ENCODE measurements at regions not wholly inside any gene's neighbourhood (a gene's known extent, or its start where the extent isn't known, plus 50 kb on each side); places are given as distances from the start of the nearest gene placed in this dataset.
"Not testable (repeated sequence)": the region's sequence is repeated elsewhere in the genome, so short reads cannot be mapped to it uniquely, and the experiment has no call there.

DNA sequence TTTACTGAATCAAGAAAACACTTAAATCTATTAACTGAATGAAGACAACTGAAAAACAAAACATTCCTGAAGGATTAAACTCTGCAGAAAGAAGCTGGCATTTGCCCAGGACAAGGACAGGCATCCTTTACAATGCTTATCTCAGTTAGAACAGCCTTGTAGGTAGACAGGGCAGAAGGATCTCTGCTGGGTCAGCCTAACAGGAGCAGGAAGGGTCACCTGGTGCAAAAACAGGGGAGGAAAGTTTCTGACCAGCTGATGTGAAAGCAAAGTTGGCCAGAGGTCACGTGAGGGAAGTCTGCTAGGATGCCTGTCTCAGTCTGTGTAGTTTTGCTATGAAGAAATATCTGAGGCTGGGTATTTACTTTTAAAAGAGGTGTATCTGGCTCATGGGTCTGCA lies 348.6 kb downstream of the ANAPC1 start:
- H3K4me3 Mint-ChIP-seq = no peak overlapping the region
- no peaks in the 10 kb centered on the region for H3K36me3 Mint-ChIP-seq (ENCODE audit: low read depth)
- peaks cover 1% of the 10 kb centered on the region for H3K27me3 Mint-ChIP-seq
- H3K4me1 Mint-ChIP-seq (ENCODE audit: low read depth) = peaks cover 22% of the 10 kb centered on the region
- no peaks in the 10 kb centered on the region for H3K9me3 Mint-ChIP-seq
- intact Hi-C loops (cut with micrococcal nuclease) = no loop called here
- H3K27ac Mint-ChIP-seq = peak overlapping the region; percentile 63

DNA sequence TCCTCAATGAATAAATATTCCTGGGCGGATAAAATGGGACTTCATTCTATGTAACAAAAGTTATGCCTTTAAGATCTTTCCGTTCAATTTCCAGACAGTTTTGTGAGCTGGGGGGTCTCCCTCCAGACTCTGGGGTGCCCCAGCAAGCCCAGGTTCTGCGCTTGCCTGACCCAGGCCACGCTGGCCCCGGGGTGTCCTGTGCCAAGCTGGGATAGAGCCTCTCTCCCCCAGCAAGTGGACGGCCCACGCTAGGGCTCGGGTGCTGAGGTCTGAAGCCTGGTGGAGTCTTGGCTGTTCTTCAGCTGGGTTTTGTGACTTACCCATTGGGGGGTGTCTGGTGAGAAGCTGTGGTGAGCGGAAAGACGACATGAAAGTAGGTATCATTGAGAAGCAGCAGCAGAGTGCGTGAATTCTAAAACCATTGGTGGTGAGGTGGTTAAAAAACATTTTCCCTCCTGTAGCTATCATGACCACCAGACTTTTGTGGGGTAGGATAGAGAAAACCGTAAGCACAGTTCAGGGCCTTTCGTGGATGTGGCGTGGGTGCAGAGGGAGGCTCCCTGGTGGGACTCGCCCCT lies 346.8 kb downstream of the ANAPC1 start:
- H3K4me3 Mint-ChIP-seq = no peak overlapping the region
- no peak overlapping the region for H3K27ac Mint-ChIP-seq
- no peaks in the 10 kb centered on the region for H3K9me3 Mint-ChIP-seq
- H3K27me3 Mint-ChIP-seq = peaks cover 1% of the 10 kb centered on the region
- intact Hi-C loops (cut with micrococcal nuclease) = no loop called here
- H3K4me1 Mint-ChIP-seq (ENCODE audit: low read depth) = peaks cover 22% of the 10 kb centered on the region
- H3K36me3 Mint-ChIP-seq (ENCODE audit: low read depth) = no peaks in the 10 kb centered on the region

DNA sequence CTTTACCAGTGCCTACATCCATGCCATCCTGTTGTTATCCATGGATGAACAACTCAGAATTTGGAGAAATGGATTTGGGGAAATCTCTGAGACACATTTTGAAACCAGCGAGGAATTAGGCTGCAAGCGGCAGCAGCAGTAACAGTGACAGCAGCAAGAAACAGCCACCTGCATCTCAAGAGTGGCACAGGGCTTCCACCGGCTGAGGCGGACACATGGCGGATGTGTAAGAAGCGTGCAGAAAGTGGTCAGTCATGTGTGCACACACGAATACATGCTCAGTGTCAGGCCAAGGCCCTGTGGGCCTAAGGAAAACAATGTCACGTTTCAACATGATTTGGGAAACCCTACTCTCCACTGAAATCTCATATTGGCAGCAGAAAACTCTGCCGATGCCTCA lies 344.0 kb downstream of the ANAPC1 start:
- H3K9me3 Mint-ChIP-seq; H3K27ac Mint-ChIP-seq; H3K4me1 Mint-ChIP-seq (ENCODE audit: low read depth); H3K36me3 Mint-ChIP-seq (ENCODE audit: low read depth); intact Hi-C loops (cut with micrococcal nuclease); H3K27me3 Mint-ChIP-seq; H3K4me3 Mint-ChIP-seq: not testable (repeated sequence)

DNA sequence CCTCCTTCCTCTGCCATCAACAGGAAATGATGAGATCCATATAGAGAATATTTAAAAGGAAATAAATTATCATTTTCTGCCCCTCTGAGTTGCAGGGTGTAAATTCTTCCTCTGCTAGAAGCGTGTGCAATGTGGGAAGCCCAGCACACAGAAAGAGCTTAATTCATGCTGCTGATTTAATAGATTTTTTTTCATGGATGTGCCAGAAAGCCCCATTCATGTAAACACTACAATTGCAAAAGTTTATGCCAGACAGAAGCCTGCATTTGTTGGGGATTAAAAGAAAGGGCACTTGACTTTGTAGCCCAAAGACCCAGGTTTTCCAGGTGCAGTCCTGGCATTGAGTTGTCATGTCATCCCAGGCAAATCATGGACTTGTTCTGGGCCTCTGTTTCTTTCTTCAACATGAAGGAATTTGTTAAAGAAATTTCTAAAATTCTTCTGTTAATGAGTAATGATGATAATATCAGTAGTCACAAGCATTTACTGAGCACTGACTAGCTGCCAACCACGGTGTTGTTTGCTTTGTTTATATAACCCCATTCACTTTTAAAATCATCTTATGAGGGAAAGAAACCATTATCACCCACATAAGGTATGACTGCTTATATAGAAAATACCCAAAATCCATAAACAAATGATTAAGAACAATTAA lies 341.7 kb downstream of the ANAPC1 start:
- H3K36me3 Mint-ChIP-seq (ENCODE audit: low read depth); intact Hi-C loops (cut with micrococcal nuclease); H3K27ac Mint-ChIP-seq; H3K9me3 Mint-ChIP-seq; H3K27me3 Mint-ChIP-seq; H3K4me3 Mint-ChIP-seq; H3K4me1 Mint-ChIP-seq (ENCODE audit: low read depth): not testable (repeated sequence)

DNA sequence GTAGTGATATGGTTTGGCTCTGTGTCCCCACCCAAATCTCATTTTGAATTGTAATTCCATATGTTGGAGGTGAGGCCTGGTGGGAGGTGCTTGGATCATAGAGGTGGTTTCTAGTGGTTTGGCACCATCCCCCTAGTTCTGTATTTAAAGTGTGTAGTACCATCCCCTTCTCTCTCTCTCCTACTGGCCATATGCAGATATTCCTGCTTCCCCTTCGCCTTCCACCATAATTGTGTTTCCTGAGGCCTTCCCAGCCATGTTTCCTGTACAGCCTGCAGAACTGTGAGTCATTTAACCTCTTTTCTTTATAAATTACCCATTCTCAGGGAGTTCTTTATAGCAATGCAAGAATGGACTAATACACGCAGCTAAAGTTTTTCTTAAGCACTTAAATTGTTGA lies 340.0 kb downstream of the ANAPC1 start:
- H3K4me3 Mint-ChIP-seq; H3K4me1 Mint-ChIP-seq (ENCODE audit: low read depth); H3K9me3 Mint-ChIP-seq; H3K27me3 Mint-ChIP-seq; H3K36me3 Mint-ChIP-seq (ENCODE audit: low read depth); H3K27ac Mint-ChIP-seq; intact Hi-C loops (cut with micrococcal nuclease): not testable (repeated sequence)

DNA sequence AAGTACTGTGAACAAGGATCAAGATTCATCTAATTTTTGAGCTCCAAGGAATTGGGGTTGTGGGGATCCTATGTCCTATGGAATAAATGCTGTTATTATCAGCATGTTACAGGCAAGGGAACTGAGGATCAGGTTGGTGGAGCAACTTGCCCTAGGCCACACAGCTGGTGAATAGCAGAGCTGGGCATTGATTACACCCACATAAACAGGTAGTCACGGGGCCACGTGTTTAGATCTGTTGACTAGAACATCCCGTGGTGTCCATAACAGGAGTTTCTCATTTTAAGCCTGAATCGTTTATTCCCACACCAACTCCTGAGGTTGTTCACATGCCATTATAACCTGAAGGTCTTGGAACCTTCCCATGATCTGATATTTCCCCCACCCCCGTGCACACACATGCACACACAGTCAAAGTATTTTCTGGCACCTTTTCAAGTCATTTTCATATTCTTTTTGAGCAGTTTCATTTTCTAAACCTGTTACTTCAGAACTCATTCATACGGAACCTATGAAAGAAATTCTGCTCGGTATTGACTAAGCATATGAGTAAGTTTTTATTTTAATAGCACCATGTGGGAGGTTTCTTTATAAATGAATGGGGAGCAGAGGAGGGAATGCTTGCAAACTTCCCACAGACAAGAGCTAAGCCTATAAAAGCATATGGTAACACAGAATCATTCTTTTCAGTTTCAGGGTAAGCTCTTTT lies 338.1 kb downstream of the ANAPC1 start:
- H3K4me1 Mint-ChIP-seq (ENCODE audit: low read depth); H3K27me3 Mint-ChIP-seq; H3K36me3 Mint-ChIP-seq (ENCODE audit: low read depth); H3K9me3 Mint-ChIP-seq; intact Hi-C loops (cut with micrococcal nuclease); H3K4me3 Mint-ChIP-seq; H3K27ac Mint-ChIP-seq: not testable (repeated sequence)

DNA sequence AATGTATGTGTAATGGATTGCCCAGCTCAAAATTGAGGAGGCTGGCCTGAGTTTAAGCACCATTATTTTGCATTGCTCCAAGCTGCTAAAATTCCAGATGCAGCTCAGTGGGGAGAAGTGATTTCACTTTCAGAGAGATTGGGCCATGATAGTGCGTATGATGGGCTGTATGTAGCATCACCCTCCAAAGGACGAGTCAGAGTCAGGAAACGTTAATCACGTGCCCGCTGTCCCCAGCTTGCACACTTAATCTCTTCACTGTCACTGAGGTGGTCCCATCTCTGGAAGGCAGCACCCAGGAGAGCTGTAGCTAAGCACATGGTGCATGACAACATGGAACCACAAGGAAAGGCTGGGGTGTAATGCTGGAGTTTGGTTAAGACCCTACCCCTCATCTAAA lies 337.4 kb downstream of the ANAPC1 start:
- H3K27ac Mint-ChIP-seq; H3K4me1 Mint-ChIP-seq (ENCODE audit: low read depth); intact Hi-C loops (cut with micrococcal nuclease); H3K27me3 Mint-ChIP-seq; H3K36me3 Mint-ChIP-seq (ENCODE audit: low read depth); H3K9me3 Mint-ChIP-seq; H3K4me3 Mint-ChIP-seq: not testable (repeated sequence)

DNA sequence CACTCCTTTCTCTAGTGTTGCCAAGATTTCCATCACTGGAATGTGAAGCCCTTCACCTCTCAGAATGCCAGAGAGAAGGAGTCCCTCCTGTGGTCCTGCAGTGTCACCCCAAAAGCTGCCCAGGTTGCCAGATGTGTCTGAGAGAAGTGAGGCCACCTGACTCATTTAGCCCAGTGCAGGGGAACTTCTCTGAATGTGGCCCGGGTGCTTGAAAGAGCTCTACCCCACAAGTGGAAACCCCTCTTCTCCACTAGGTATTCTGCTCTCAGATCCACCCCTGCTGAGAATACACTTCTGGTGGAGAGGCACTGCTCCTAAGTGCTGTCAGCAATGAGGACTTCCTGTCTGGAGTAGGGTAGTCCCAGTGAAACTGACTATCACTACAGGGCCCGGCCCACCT lies 334.8 kb downstream of the ANAPC1 start:
- H3K27ac Mint-ChIP-seq; H3K9me3 Mint-ChIP-seq; H3K27me3 Mint-ChIP-seq; H3K4me1 Mint-ChIP-seq (ENCODE audit: low read depth); intact Hi-C loops (cut with micrococcal nuclease); H3K36me3 Mint-ChIP-seq (ENCODE audit: low read depth); H3K4me3 Mint-ChIP-seq: not testable (repeated sequence)

DNA sequence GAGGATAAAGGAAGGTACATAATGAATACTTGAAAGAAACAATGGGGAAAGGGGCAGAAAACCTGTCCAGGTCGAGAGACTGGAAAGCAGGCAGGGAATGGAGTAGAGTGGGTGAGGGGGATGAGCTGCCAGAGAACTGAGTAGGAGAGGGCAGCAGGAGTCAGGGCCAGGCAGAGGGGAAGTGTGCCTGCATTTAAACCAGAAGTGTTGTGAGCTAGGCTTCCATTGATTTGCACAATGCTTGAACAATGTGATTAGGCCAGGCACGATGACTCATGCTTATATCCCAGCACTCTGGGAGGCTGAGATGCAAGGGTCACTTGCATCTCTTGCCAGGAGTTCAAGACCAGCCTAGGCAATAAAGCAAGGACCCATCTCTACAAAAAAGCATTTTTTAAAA lies 332.6 kb downstream of the ANAPC1 start:
- H3K9me3 Mint-ChIP-seq; H3K27ac Mint-ChIP-seq; H3K27me3 Mint-ChIP-seq; intact Hi-C loops (cut with micrococcal nuclease); H3K4me1 Mint-ChIP-seq (ENCODE audit: low read depth); H3K4me3 Mint-ChIP-seq; H3K36me3 Mint-ChIP-seq (ENCODE audit: low read depth): not testable (repeated sequence)

DNA sequence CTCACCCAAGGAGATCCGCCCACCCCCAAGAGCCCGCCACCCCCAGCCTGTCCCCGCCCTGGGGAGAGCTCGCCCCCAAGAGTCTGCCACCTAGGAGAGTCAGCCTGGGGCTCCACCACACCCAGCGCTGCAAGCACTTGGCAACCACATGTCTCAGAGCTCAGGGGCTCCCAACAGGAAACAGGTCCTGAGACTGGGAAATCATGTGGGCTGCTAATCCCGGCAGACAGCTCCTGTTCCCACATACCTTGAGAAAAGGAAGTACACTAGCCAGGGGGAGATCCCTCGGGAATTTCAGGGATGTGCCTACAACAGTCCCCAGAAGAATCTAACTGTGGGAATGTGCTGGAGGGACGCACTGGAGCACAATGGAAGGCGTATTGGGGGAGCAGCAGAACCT lies 331.4 kb downstream of the ANAPC1 start:
- H3K4me3 Mint-ChIP-seq; H3K27me3 Mint-ChIP-seq; H3K27ac Mint-ChIP-seq; H3K36me3 Mint-ChIP-seq (ENCODE audit: low read depth); H3K4me1 Mint-ChIP-seq (ENCODE audit: low read depth); intact Hi-C loops (cut with micrococcal nuclease); H3K9me3 Mint-ChIP-seq: not testable (repeated sequence)

DNA sequence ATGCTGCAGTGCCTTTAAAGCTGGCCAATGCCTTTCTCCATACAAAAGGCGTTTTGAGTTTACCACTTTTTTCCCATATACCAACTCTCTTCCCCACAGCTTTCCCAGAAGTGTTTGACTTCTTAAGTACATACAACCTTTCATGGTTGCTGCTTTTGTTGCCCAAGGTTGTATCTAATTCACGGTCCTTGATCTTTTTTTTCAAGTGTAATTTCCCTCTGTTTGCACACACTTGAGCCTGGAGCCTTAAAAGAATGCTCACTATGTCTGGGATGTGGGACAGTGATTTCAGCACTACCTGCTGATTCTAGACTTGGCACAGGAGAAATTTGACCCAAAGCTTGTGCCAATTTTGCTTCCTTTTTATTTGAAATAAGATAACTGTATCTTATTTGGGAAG lies 324.7 kb downstream of the ANAPC1 start:
- H3K36me3 Mint-ChIP-seq (ENCODE audit: low read depth); H3K27me3 Mint-ChIP-seq; intact Hi-C loops (cut with micrococcal nuclease); H3K4me1 Mint-ChIP-seq (ENCODE audit: low read depth); H3K4me3 Mint-ChIP-seq; H3K27ac Mint-ChIP-seq; H3K9me3 Mint-ChIP-seq: not testable (repeated sequence)

DNA sequence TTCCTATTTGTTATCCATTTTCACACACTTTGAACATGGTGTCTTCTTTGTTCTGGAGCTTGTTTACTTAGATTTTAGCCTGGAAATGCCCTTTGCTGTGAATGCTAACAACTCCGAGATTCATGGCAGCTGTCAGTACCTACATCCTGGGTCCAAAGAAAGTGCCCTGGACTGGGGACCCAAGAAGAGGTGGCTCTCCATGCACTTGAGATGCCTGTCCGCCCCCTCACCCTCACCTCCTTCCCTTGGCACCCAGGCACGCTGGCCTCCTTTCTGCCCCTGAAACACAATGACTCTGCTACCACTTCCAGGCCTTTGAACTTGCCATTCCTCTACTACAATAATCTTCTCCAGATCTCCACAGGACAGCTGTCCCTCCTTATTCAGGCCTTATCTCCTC lies 324.2 kb downstream of the ANAPC1 start:
- H3K36me3 Mint-ChIP-seq (ENCODE audit: low read depth); H3K9me3 Mint-ChIP-seq; H3K27me3 Mint-ChIP-seq; H3K27ac Mint-ChIP-seq; intact Hi-C loops (cut with micrococcal nuclease); H3K4me3 Mint-ChIP-seq; H3K4me1 Mint-ChIP-seq (ENCODE audit: low read depth): not testable (repeated sequence)

DNA sequence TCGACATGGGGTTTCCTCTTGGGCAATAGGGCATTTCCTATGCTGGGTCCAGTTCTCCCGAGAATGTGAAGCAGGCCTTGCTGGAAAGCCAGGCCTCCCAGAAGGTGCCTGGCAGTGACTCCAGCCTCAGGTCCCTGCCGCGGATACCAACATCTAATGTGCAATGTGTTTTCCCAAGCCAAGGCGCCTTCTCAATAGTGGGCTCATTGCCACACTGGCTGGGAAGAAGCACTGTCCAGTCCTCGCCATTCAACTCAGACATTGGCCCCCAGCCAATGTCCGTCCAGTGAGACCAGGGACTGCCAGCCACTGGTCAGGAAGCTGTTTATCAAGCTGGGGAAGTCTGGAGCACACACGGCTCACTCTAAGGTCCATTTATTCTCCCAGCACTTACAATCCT lies 317.9 kb downstream of the ANAPC1 start:
- H3K4me1 Mint-ChIP-seq (ENCODE audit: low read depth); H3K27ac Mint-ChIP-seq; intact Hi-C loops (cut with micrococcal nuclease); H3K4me3 Mint-ChIP-seq; H3K27me3 Mint-ChIP-seq; H3K36me3 Mint-ChIP-seq (ENCODE audit: low read depth); H3K9me3 Mint-ChIP-seq: not testable (repeated sequence)

DNA sequence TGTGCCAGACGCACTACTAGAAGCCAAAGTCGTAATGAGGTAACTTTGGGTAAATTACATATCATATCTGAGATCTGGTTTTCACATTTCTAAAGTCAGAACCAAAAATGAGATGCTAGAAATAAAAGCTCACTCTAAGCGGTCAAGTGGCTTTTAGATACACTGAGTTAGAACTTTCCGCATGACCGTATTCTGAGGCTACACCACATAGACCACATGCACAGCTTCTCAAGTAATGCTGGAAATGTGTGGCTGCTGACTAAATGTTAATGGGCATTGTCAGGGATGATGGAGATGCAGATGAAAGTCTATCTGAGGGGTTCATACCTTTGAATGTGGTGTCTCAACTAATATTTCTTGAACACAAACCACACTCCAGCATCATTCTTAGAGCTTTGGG lies 316.8 kb downstream of the ANAPC1 start:
- intact Hi-C loops (cut with micrococcal nuclease); H3K36me3 Mint-ChIP-seq (ENCODE audit: low read depth); H3K4me1 Mint-ChIP-seq (ENCODE audit: low read depth); H3K27ac Mint-ChIP-seq; H3K27me3 Mint-ChIP-seq; H3K9me3 Mint-ChIP-seq; H3K4me3 Mint-ChIP-seq: not testable (repeated sequence)
